Fibroblast of gingiva (primary cell): ENCODE measurements at regions not wholly inside any gene's neighbourhood (a gene's known extent, or its start where the extent isn't known, plus 50 kb on each side); places are given as distances from the start of the nearest gene placed in this dataset.
"Not testable (repeated sequence)": the region's sequence is repeated elsewhere in the genome, so short reads cannot be mapped to it uniquely, and the experiment has no call there.

ENCODE experiments used
- DNase-seq: peaks from one replicate; pipeline ENCODE4 v3.0.0-alpha.2; 2011; ENCODE audit warnings: low read depth

DNA sequence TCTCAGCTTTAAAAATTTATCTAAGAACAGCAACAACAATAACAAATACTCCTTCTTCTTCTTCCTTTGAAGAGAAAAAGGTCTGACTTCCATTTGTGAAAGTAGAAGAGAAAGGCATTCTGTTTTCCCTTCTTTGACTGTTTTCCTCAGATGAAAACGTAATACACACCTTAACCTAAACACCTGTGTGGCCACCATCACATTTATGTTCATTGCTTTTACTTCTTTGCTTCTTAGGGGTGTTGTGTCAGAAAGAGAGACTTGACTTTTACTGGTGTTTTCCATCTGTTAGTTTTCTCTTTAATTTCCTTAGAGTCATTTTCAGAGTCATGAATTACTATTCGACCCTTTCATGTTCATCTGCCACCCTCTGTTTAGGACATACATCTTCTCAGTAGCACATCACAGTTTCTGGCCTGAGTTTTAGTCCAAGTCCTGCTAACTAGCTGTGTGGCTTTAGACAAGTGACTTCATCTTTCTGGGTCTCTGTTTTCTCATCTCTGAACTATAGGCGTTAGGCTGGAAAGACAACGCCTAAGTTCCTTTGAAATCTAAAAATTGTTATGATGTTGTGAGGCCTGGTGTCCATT lies 283.8 kb downstream of the GATA3 start:
- DNase-seq = no peak

DNA sequence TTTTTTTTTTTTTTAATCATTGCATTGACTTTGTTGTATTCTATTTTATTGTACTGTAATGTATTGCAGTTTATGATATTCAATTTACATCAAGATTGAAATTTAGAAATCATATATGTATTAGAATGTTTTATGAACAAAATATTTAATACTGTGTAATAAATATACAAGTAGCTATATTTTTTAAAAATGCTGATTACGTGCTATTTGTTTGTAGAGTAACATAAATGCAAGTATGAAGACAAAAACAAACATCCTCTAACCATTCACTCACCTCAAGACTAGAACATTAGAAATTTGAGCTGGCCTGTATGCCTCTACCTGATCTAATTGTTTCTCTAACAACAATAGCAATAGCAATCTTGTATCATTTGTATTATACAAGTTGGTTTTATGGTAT lies 290.3 kb downstream of the GATA3 start:
- no peak for DNase-seq

DNA sequence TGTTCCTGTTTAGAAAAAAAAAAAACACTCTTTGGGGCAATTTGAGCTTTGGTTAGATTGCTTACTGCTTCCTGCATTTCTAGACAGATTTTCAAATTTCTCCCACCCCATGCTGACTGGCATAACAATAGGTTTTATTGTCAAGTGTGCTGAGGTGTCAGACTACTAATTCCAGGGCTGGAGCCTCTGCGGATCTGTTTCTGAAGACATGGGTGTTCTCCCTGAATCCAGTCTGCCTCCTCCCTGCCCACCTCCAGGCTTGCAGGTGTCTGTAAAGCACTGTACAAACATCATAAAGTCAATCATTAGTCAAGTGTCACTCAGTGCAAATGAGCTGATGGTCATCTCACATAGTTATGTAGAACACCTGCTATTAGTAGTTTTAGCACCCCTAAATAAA lies 292.4 kb downstream of the GATA3 start:
- DNase-seq = no peak

DNA sequence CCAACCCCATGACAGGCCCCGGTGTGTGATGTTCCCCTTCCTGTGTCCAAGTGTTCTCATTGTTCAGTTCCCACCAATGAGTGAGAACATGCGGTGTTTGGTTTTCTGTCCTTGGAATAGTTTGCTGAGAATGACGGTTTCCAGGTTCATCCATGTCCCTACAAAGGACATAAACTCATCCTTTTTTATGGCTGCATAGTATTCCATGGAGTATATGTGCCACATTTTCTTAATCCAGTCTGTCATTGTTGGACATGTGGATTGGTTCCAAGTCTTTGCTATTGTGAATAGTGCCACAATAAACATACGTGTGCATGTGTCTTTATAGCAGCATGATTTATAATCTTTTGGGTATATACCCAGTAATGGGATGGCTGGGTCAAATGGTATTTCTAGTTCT lies 293.1 kb downstream of the GATA3 start:
- not testable (repeated sequence) for DNase-seq

DNA sequence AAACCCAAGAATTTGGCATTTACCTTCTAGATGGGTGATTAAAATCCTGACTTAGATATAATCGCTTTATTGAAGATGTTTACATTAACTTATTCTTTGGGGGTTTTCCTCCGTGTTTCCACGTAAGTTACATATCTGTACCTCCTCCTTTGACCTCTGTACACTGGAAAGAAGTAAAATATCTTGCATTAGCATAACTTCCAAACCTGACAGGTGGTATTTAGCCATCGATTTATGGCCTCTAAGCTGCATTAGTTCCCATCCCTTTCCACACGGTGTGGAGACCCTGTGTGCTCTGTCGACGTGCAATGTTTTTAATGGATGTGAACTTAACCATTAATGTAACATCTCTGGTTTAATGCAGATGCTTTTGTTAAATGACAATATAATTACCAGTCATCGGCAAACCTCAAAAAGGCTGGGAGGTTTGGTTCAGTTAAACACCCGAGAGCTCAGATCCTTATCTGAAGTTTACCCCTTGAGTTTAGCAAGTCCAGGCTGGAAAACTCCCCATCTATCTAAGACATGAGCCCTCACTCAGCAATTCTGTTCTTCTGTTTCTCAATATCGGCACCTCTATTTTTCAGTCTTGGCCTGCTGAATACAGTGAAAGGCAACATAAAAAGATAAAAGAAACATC lies 295.2 kb downstream of the GATA3 start:
- DNase-seq = no peak

DNA sequence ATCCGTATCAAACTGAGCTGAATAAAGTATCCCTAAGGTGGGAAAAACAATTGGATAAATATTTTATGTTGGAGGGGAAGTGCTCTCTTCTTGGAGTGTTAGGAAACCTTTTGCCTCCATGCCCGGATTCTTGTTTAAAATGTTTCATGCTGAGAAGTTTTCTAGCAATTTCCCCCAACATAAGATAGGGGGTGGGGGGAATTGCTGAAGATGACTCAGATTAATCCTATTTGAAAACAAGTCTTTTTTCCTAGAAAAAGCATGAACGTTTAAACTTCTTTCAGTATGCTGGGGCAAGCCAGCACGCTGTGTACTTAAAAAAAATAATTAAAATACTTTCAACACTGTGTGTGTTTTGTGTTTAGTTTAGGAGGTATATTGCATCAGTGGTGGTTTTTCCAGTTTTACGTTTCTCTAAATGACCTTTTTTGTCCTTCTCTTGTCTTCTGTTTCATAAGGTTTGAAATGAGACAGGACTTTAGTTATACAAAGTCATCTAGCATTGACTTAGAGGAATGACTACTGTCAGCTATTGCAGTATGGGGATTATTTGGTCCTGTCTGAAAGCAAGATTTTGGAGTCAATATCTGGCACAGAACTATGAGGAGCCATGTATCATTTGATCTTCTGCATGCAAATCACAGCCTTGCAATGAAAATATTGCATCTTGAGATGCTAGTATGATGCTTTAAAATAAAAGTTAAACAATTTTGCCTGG lies 295.9 kb downstream of the GATA3 start:
- DNase-seq = no peak

DNA sequence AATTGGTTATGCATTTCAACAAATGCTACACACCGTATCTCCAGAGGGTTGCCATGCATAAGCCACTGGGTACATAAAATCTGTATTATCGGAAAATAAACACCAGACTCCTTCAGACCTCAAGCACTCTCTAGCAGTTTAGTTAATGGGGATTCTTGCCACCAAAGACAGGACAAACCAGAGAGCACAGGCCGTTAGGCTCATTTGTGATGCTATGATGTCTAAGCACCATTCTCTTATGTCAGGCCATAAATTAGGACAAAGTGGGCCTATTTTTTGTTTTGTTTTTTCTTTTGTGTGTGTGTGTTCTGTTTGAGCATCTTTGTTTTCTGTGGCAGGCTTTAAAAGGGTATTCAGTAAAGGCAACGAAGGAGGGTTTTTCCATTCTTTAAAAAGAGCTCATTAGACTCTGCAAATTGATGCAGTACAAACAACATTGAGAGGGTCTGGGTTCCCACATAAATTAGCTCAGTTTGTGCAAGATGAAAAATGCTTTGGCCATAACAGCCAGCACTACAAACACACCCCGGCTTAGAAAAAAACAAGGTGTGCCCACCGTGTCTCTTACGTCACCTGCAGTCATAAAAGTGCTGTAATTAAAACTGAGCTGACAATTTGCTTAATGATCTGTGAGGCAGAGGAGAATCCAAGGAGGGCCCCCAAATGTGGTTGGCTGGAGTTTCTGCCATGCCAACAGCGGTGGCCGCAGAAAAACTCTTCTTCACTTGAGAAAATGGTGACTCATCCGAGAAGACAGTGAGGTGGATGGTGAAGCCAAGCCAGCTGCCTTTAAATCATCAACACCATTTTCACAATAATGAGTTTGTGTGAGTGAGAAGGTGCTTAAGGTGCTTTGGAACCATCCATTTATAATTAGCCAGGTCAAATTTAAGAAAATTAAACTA lies 297.9 kb downstream of the GATA3 start:
- no peak for DNase-seq

DNA sequence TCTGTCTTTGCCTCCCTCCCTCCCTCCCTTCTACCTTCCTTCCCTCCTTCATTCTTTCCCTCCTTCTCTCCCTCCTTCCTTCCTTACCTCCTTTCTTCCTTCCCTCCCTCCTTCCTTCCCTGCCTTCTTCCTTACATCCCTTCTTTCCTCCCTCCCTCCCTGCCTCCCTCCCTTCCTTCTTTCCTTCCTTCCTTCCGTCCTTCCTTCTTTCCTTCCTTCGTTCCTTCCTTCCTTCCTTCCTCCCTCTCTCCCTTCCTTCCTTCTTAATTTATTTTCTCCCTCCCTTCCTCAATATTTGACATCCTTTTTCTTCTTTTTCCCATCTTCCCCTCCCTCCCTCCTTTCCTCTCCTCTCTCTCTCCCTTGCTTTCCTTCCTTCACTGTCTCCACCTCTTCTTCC lies 301.8 kb downstream of the GATA3 start:
- no peak for DNase-seq

DNA sequence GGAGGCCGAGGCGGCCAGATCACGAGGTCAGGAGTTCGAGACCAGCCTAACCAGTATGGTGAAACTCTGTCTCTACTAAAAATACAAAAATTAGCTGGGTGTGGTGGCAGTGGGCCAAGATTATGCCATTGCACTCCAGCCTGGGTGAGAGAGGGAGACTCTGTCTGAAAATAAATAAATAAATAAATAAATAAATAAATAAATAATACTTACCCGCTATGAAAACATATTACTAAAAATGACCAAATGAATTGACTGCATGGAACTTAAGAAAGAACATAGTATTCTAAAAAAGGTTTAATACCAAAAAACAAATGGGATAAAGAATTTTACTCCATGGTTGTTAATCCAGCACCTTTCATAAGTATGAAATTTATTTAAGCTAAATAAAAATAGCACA lies 305.0 kb downstream of the GATA3 start:
- no peak for DNase-seq

DNA sequence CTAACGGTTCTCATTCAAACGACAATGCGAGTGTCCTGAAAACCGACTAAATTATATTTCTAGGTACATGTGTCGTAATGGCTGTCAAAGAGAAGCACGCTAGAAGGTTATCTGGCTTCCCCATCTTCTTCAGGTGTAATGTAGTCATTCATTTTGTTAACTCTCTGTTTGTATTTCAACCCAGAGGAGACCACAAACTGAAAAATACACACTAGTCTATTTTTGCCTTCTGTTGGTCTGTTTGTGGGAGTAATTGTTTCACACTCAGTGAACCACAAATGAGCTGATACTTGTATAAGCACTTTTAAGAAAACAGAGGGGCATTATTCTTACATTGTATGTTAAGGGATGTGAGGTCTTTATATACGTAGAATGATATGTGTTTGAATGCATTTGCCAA lies 305.9 kb downstream of the GATA3 start:
- no peak for DNase-seq

DNA sequence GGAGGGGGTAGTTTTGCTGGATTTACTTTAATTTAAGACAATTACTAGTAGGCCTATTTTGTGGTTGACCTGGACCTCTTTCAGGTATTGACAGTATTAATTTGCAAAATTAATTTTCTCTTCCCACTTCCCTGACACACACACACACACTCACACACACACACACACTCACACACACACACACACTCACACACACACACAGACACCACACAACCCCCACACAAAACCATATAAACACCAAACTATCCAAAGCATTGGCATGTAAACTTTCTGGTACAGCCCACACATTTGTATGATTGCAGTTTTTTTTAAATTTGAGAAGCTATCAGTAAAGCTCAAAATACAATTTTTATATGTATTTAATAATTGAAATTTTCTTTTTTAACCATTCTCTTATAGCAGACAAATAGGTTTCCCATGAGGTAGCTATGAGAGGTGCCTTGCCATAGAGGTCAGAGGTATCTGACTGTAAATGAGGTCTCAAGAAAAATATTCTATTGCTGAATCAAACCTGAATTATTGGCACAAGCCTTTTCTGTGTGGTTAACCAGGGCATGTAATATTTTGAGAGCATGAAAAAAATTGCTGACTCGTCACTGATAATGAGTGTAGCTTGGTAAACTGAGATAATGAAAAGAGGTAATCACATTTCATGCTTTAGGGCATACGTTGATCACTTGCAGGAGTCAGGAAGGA lies 306.5 kb downstream of the GATA3 start:
- DNase-seq = no peak

DNA sequence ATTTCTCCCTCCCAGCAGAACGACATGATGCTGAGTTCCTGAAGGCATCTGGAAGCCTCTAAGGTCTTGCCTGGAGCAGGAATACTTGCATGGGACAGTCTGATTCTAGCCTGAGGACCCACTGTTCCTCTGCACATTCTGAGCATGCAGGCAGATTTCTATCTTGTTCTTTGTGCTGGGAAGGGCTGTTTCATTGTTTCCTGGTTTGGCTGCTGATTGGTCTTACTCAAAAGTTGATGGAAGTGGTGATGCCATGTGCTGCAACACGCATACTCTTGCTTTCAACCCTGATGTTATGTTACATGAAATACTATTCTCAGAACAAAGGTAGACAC lies 307.0 kb downstream of the GATA3 start:
- DNase-seq = no peak

DNA sequence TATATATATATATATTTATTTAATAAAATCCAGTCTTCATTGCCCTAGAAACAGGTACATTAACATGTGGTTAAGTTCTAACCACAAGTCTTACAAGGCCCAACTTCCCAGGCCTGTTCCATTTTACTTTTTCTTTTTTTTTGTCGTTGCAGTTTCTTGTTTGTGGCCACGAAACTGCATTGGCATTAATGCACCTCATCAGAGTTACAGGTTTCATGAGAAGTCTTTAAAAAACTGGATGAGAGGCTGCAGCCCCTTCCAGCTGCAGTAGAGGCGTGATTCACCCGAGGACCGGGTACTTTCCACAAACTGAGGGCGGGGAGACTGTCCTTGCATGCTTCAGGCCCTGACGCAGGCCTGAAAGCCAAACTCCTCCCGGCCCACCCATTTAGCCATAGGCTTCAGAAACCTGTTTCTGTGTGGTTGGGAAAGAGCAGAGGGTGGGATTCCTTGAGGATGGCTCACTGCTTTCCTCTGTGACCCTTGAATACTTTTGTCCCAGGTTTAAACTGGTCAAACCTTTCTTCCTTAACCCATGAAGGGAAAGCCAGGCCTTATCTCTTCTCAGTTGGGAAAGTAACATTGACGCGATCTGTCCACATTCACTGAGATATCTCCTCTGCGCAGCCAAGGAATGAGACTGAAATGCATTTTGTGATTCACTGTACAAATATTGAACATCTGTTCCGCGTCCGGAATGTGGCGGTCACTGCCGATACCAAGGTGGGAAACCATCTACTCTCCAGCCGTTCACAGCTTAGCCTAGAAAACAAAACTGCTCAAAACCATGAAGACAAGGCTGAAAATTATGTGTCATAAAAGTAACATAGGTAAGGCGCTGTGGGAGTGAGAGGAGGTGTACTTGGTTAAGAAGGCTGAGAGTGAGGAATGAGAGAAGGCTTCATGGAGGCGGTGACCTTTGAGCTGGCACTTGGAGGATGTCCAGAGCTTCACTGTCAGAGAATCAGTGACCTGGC lies 311.7 kb downstream of the GATA3 start:
- DNase-seq = no peak

DNA sequence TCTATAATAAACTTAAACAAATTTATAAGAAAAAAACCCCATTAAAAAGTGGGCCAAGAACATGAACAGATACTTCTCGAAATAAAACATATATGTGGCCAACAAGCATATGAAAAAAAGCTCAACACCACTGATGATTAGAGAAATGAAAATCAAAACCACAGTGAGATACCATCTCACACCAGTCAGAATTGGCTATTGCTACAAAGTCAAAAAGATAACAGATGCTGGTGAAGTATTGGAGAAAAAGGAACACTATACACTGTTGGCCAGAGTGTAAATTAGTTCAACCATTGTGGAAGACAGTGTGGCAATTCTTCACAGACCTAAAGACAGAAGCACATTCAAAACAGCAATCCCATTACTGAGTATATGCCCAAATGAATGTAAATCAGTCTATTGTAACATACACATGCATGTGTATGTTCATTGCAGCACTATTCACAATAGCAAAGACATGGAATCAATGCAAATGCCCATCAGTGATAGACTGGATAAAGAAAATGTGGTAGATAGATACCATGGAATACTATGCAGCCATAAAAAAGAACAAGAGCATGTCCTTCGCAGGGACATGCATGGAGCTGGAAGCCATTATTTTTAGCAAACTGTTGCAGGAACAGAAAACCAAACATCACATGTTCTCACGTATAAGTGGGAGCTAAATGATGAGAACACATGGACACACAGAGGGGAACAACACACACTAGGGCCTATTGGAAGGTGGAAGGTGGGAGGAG lies 313.4 kb downstream of the GATA3 start:
- not testable (repeated sequence) for DNase-seq

DNA sequence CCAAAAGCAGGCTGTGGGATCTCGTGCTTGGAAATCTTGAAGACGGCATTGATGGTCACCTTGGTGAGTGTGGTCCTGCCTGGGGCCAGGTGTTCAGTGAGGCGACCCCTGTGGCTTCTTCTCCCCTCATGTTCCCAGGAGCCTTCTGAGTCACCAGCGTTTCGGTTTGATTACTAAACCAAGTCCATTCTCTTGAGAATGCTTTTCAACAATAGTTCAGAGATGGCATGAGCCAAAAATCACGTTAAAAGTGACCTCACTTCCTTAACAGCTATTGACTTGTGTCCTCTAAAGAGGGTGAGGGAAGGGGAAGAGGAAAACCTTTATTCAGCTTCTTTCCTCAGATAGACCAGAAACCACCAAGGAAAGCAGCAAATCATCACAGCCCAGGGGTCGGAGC lies 315.2 kb downstream of the GATA3 start:
- DNase-seq = no peak

DNA sequence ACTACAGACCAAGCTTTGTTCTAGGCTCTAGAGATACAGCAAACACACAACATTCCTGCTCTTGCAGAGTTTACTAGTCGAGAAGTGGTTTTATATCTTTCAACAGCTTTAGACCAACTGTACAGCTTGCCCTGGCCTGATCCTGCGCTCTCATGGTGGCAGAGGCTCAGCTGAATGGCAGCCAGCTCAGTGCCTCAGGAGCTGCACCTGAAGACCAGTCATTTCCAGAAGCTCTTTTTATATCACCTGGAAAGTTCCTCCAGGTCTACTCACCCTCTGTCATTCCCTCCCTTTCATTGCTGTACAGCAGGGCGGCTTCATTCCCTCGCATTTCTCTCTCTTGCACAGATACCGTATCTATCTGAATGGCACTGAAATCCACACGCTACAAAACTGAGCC lies 319.8 kb downstream of the GATA3 start:
- DNase-seq = no peak

DNA sequence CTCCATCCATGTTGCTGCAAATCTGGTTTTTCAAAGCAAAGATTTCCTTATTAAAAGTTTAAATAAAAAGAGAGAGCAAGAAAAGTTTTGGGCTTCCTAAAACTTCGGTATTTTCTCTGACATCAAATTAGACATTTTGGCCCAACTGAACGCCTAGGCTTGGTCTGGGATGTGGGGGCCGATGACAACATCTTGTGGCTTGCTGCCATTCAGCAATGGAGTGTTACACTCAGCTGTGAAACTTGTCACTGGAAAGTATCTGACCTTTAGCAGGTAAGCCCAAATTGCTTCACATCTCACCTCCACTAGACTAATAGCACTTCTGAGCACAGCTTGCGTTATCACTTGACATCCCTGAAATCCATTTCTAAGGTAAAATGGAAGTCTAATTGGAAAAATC lies 320.6 kb downstream of the GATA3 start:
- no peak for DNase-seq

DNA sequence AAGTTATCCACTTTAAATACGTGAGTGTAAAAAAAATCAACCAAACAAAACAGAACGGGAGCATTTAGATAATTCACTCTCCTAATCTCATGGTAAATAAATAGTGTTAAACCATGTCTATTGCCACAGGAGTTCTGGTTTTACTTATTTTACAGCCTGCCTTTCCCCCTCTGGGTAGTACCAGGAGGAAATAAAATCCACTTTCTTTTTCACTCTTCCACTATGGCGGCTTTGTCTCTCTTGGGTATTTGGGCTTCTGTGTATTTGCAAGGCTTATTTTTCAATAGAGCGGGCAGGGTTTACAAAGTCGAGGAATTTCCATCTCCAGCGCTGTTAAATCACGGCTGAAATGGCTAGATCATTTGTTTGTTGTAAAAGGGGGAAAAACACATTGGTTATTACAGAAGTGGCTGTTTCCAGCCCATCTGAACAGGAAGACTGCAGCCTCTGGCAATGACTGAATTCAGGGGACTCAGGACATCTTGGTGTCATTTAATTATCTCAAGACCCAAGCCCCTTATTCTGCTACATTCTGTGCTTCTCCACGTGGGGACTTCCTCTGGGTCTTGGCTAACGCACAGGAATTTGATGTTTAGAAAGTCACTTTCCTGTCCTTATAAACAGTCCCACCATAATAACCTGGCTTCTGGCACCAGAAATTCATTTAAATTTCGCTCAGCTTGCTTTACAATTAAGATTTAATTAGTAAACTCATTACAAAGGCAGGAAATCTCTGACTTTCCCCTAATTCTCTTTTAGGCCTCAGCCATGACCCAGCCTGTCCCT lies 323.9 kb downstream of the GATA3 start:
- no peak for DNase-seq
